Type B pancreatic cell (in vitro differentiated cells): ENCODE measurements at regions not wholly inside any gene's neighbourhood (a gene's known extent, or its start where the extent isn't known, plus 50 kb on each side); places are given as distances from the start of the nearest gene placed in this dataset.

Source experiments
- DNase-seq: peaks from one replicate; pipeline ENCODE4 v3.0.0; 2021; ENCODE audit warnings: mixed read lengths; ENCODE audit not compliant: unreplicated experiment; ENCODE audit errors: extremely low spot score
- H3K27ac Mint-ChIP-seq: 2 replicates; pipeline ENCODE4 v1.8.0; 2021; ENCODE audit warnings: mild to moderate bottlenecking, mixed read lengths
- H3K27me3 Mint-ChIP-seq: 2 replicates; pipeline ENCODE4 v1.8.0; 2021; ENCODE audit warnings: mixed read lengths
- H3K36me3 Mint-ChIP-seq: 2 replicates; pipeline ENCODE4 v1.8.0; 2021; ENCODE audit warnings: mixed read lengths
- H3K4me1 Mint-ChIP-seq: one replicate; pipeline ENCODE4 v1.8.0; 2021; ENCODE audit warnings: mixed read lengths; ENCODE audit not compliant: unreplicated experiment
- H3K4me3 Mint-ChIP-seq: 2 replicates; pipeline ENCODE4 v1.8.0; 2021; ENCODE audit warnings: mild to moderate bottlenecking, mixed read lengths
- H3K9me3 Mint-ChIP-seq: 2 replicates; pipeline ENCODE4 v1.8.0; 2021; ENCODE audit warnings: mixed read lengths
- TF ChIP-seq, protein P1 (sequence below): fragments of 200-600 bp; sonication (generic); conservative IDR thresholded peaks from 2 replicates; pipeline ENCODE4 v1.5.0; 2021; ENCODE audit warnings: antibody characterized with exemption, mild to moderate bottlenecking

DNA sequence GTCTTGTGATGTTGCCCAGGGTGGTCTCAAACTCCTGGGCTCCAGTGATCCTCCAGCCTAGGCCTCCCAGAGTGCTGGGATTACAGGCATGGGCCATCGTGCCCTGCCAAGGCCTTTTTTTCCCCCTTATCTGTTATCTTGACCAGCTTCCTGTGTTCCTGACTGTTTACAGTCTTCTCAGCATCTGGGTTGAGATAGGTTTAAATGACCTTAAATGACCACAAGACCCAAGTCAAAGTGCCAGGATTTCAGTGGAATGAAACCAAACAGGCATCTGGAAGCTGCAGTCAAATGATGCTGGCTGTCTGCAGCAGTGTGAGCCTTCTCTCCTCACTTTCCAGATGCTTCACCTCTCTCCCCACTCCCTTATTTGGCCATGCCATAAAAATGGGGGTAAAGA lies 114.2 kb upstream of the CLDN10 start:
- no peak for DNase-seq
- Mint-ChIP-seq H3K9me3 (no peaks in the 10 kb centered on the region), H3K4me3 (no peak overlapping the region), H3K4me1 (no peaks in the 10 kb centered on the region), H3K27me3 (no peaks in the 10 kb centered on the region), H3K36me3 (no peaks in the 10 kb centered on the region), H3K27ac (no peak overlapping the region)
- TF ChIP-seq, protein P1, sequence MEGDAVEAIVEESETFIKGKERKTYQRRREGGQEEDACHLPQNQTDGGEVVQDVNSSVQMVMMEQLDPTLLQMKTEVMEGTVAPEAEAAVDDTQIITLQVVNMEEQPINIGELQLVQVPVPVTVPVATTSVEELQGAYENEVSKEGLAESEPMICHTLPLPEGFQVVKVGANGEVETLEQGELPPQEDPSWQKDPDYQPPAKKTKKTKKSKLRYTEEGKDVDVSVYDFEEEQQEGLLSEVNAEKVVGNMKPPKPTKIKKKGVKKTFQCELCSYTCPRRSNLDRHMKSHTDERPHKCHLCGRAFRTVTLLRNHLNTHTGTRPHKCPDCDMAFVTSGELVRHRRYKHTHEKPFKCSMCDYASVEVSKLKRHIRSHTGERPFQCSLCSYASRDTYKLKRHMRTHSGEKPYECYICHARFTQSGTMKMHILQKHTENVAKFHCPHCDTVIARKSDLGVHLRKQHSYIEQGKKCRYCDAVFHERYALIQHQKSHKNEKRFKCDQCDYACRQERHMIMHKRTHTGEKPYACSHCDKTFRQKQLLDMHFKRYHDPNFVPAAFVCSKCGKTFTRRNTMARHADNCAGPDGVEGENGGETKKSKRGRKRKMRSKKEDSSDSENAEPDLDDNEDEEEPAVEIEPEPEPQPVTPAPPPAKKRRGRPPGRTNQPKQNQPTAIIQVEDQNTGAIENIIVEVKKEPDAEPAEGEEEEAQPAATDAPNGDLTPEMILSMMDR, result no peak

DNA sequence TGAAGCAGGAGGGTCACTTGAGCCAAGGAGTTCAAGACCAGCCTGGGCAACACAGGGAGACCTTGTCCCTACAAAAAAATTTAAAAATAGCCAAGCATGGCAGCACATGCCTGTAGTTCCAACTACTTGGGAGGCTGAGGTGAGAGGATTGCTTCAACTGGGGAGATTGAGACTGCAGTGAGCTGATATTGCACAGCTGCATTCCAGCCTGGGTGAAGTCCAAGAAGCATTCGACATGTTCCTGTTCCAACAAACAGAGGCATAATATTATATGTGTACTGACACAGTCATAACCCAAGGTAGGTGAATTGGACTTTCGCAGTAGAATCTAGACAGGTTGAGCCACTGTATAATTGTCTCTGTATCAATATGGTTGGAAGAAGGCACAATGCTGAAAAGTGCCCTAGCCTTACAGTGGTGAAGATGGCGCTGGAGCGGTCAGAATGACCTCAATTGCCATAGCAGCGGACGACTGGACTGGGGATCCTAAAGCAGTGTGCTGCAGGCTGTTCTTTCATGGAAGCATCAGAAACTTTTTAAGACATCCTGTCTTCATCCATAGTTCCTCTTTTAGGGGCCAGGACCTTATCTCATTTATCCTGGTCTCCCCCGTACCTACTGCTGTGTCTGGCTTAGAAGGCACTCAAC lies 112.0 kb upstream of the CLDN10 start:
- H3K27ac Mint-ChIP-seq, result no peak overlapping the region
- H3K36me3 Mint-ChIP-seq, result no peaks in the 10 kb centered on the region
- H3K4me1 Mint-ChIP-seq, result peaks cover 5% of the 10 kb centered on the region
- no peak for DNase-seq
- H3K9me3 Mint-ChIP-seq, result no peaks in the 10 kb centered on the region
- peaks cover 1% of the 10 kb centered on the region for H3K27me3 Mint-ChIP-seq
- no peak overlapping the region for H3K4me3 Mint-ChIP-seq
- TF ChIP-seq, protein P1, result no peak

DNA sequence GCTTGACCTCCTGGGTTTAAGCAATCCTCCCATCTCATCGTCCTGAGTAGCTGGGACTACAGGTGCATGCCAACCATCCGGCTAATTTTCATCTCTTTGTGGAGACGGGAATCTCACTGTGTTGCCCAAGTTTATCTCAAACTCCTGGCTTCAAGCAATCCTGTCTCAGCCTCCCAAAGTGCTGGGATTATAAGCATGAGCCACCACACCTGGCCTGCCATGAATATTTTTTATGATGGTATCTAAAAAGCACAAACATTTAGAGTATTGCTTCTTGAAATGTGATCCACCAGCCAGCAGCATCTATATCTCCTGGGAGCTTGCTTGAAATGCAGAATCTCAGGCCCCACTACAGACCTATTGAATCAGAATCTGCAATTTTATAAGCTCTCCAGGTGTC lies 111.2 kb upstream of the CLDN10 start:
- Mint-ChIP-seq H3K36me3 (no peaks in the 10 kb centered on the region), H3K9me3 (no peaks in the 10 kb centered on the region), H3K4me3 (no peak overlapping the region), H3K4me1 (peaks cover 10% of the 10 kb centered on the region), H3K27ac (no peak overlapping the region), H3K27me3 (peaks cover 6% of the 10 kb centered on the region)
- no peak for DNase-seq
- TF ChIP-seq, protein P1, result no peak

DNA sequence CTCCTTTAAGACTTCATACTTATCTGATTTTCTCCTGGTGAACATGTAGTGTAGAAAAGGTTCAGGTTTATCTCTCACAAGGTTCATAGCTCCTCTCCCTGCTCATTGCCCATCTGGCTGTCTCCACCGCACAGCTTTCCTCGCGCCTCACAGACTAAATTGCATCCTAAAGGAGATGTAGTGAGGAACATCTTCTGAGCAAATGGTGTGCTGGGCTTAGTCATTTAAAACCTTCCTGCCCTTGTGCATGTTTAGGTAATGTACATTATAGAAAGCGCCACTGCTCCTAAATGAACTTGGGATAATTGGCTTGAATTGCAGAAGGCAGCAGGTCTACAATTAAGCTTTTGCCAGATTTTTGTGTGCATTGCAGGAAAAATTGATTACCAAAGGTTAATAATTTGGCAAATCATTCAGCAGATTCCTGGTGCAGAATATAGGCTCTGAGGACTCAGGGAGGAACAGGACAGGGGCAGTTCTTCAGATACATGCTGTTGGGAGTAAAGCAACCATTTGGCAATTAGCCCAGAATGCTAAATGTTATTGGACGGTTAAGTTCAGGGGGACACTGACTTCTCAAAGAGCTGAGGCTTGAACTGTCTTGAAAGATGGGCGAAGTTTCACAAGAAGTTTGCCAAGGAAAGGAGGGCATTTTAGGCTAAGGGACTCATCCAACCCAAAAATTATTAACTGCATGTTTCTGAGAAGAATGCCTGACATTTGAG lies 108.4 kb upstream of the CLDN10 start:
- TF ChIP-seq, protein P1, result no peak
- peaks cover 12% of the 10 kb centered on the region for H3K27me3 Mint-ChIP-seq
- H3K27ac Mint-ChIP-seq, result no peak overlapping the region
- no peak overlapping the region for H3K4me3 Mint-ChIP-seq
- peaks cover 10% of the 10 kb centered on the region for H3K4me1 Mint-ChIP-seq
- H3K36me3 Mint-ChIP-seq, result no peaks in the 10 kb centered on the region
- DNase-seq, result no peak
- no peaks in the 10 kb centered on the region for H3K9me3 Mint-ChIP-seq

DNA sequence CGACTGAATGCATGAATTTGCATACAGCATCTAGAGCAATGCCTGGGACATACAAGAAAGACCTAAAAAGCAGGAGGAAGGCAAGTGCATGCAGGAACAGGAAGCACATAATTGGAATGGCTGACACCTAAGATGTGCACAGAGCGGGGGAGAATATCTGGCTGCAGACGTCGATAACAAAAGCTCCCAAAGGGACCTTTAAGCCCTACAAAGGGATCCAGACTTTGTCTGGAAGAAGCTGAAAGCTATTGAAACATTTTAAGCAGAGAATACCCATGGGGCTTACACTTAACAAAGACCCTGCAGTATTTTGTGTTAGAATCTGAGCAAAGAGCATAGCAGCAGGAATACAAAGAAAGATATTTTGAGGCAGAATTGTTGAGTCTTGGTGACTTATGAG lies 107.4 kb upstream of the CLDN10 start:
- Mint-ChIP-seq H3K36me3 (no peaks in the 10 kb centered on the region), H3K27ac (no peak overlapping the region), H3K4me3 (no peak overlapping the region), H3K4me1 (peaks cover 10% of the 10 kb centered on the region), H3K9me3 (no peaks in the 10 kb centered on the region), H3K27me3 (peaks cover 12% of the 10 kb centered on the region)
- no peak for DNase-seq
- TF ChIP-seq, protein P1, result no peak
